CD4-positive, alpha-beta T cell (primary cell): ENCODE measurements at regions not wholly inside any gene's neighbourhood (a gene's known extent, or its start where the extent isn't known, plus 50 kb on each side); places are given as distances from the start of the nearest gene placed in this dataset.

Experiments
- ATAC-seq: fragments of 200-7000 bp; cut with Tn5 transposase; one replicate; pipeline ENCODE4 v1.10.0; 2022; ENCODE audit warnings: mild to moderate bottlenecking; ENCODE audit not compliant: poor library complexity
- CTCF ChIA-PET: fragments of 350-600 bp; sonication (Branson Sonifier 250); formaldehyde crosslinking; loops from one replicate; lab custom pipeline; 2021; ENCODE audit warnings: antibody characterized with exemption, inconsistent platforms; lab: Charles Lee
- POLR2A ChIA-PET: fragments of 350-600 bp; sonication (Branson Sonifier 250); formaldehyde crosslinking; loops from one replicate; lab custom pipeline; 2021; ENCODE audit warnings: antibody characterized with exemption, inconsistent platforms; lab: Charles Lee
- DNase-seq, 14 experiments: peaks; one replicate each; pipeline ENCODE4 v3.0.0-alpha.2; 2013 to 2020; ENCODE audit warnings: mixed read lengths in 2 of 14
- H3K27ac ChIP-seq, 2 donors: one replicate each; pipeline versions ENCODE4 v1.5.1 to v1.7.0; 2013; ENCODE audit warnings: low read length in 2 of 2, low read depth in 1 of 2, mild to moderate bottlenecking in 1 of 2
- H3K27me3 ChIP-seq, 2 experiments: 1 replicate in 1 of 2; 2 replicates in 1 of 2; pipeline versions ENCODE4 v1.6.1 to v1.7.0; 2013; ENCODE audit warnings: low read length in 2 of 2, control low read depth in 1 of 2, mild to moderate bottlenecking in 1 of 2, moderate library complexity in 1 of 2; ENCODE audit not compliant: insufficient read depth in 2 of 2, control insufficient read depth in 1 of 2
- H3K36me3 ChIP-seq: one replicate; pipeline ENCODE4 v1.6.1; 2013; ENCODE audit warnings: low read length, control low read depth; ENCODE audit not compliant: insufficient read depth
- H3K4me1 ChIP-seq: one replicate; pipeline ENCODE4 v1.6.1; 2013; ENCODE audit warnings: low read length, control low read depth; ENCODE audit not compliant: insufficient read depth
- H3K4me3 ChIP-seq: one replicate; pipeline ENCODE4 v1.5.1; 2013; ENCODE audit warnings: mild to moderate bottlenecking, low read length, moderate library complexity
- H3K9me3 ChIP-seq, 2 experiments: 1 replicate in 1 of 2; 2 replicates in 1 of 2; pipeline versions ENCODE4 v1.6.1 to v1.7.0; 2013; ENCODE audit warnings: low read length in 2 of 2, mild to moderate bottlenecking in 2 of 2, control low read depth in 1 of 2, moderate library complexity in 1 of 2; ENCODE audit not compliant: control insufficient read depth in 1 of 2, insufficient read depth in 1 of 2
- H3K27ac Mint-ChIP-seq: one replicate; pipeline ENCODE4 v1.8.0; 2020; ENCODE audit warnings: mixed read lengths
- H3K27me3 Mint-ChIP-seq: one replicate; pipeline ENCODE4 v1.8.0; 2021; ENCODE audit warnings: mixed read lengths
- H3K36me3 Mint-ChIP-seq: one replicate; pipeline ENCODE4 v1.8.0; 2021; ENCODE audit warnings: low read depth, mixed read lengths
- H3K4me1 Mint-ChIP-seq: one replicate; pipeline ENCODE4 v1.8.0; 2021; ENCODE audit warnings: low read depth, mixed read lengths
- H3K4me3 Mint-ChIP-seq: one replicate; pipeline ENCODE4 v1.8.0; 2020; ENCODE audit warnings: mild to moderate bottlenecking, mixed read lengths
- H3K9me3 Mint-ChIP-seq: one replicate; pipeline ENCODE4 v1.8.0; 2020; ENCODE audit warnings: mixed read lengths
- CTCF ChIP-seq: fragments of 200-600 bp; IDR thresholded peaks from one replicate; pipeline ENCODE4 v1.8.0; 2022; ENCODE audit warnings: antibody characterized with exemption, mild to moderate bottlenecking
- intact Hi-C, 2 experiments: fragments of 100-400 bp; cut with DNase I in 1 of 2; cut with micrococcal nuclease in 1 of 2; formaldehyde crosslinking; loops; one replicate each; pipeline versions ENCODE4 v1.15.1 to v1.9.0; 2023 to 2025; cut with DNase I, micrococcal nuclease

- H3K27ac Mint-ChIP-seq: no peak overlapping the region
- no peak for ATAC-seq
- Histone ChIP-seq H3K27ac (no peak overlapping the region), H3K9me3 (peaks cover 4 to 6% of the 10 kb centered on the region in 2 experiments), H3K36me3 (no peaks in the 10 kb centered on the region), H3K27me3 (no peaks in the 10 kb centered on the region), H3K4me3 (no peak overlapping the region), H3K4me1 (no peaks in the 10 kb centered on the region)
- ChIA-PET POLR2A (no interaction called here), CTCF (no interaction called here)
- H3K4me3 Mint-ChIP-seq: no peak overlapping the region
- no peaks in the 10 kb centered on the region for H3K36me3 Mint-ChIP-seq
- H3K27me3 Mint-ChIP-seq: no peaks in the 10 kb centered on the region
- DNase-seq: no peak
- H3K4me1 Mint-ChIP-seq: no peaks in the 10 kb centered on the region
- intact Hi-C loops: no loop called here
- no peak for TF ChIP-seq CTCF
- H3K9me3 Mint-ChIP-seq: peaks cover 13% of the 10 kb centered on the region
Measured at GRCh38 chr21:20592463-20592862, 405.7 kb upstream of the NCAM2 start.

- H3K4me3 ChIP-seq: no peak overlapping the region
- no peaks in the 10 kb centered on the region for H3K27me3 Mint-ChIP-seq
- H3K27ac Mint-ChIP-seq: no peak overlapping the region
- intact Hi-C loops: no loop called here
- no peak for TF ChIP-seq CTCF
- H3K4me1 Mint-ChIP-seq: no peaks in the 10 kb centered on the region
- no peak overlapping the region for H3K4me3 Mint-ChIP-seq
- H3K36me3 Mint-ChIP-seq: no peaks in the 10 kb centered on the region
- DNase-seq: no peak
- H3K9me3 ChIP-seq: peaks cover 0 to 8% of the 10 kb centered on the region in 2 experiments
- H3K27ac ChIP-seq: no peak overlapping the region
- H3K36me3 ChIP-seq: no peaks in the 10 kb centered on the region
- ChIA-PET CTCF (no interaction called here), POLR2A (no interaction called here)
- H3K27me3 ChIP-seq: no peaks in the 10 kb centered on the region
- peaks cover 13% of the 10 kb centered on the region for H3K9me3 Mint-ChIP-seq
- ATAC-seq: no peak
- H3K4me1 ChIP-seq: no peaks in the 10 kb centered on the region
Measured at GRCh38 chr21:20603236-20603635, 395.0 kb upstream of the NCAM2 start.

GRCh38 chr21:20611008-20611407 lies 387.2 kb upstream of the NCAM2 start:
- no peak for TF ChIP-seq CTCF
- Mint-ChIP-seq H3K27me3 (no peaks in the 10 kb centered on the region), H3K9me3 (peaks cover 13% of the 10 kb centered on the region), H3K27ac (no peak overlapping the region), H3K4me3 (no peak overlapping the region), H3K4me1 (no peaks in the 10 kb centered on the region), H3K36me3 (no peaks in the 10 kb centered on the region)
- ChIA-PET POLR2A (no interaction called here), CTCF (no interaction called here)
- Histone ChIP-seq H3K27ac (no peak overlapping the region), H3K4me1 (no peaks in the 10 kb centered on the region), H3K27me3 (no peaks in the 10 kb centered on the region), H3K4me3 (no peak overlapping the region), H3K36me3 (no peaks in the 10 kb centered on the region), H3K9me3 (peaks cover 0 to 4% of the 10 kb centered on the region in 2 experiments)
- DNase-seq (no peak), ATAC-seq (no peak)
- intact Hi-C loops: no loop called here
